NCI-H1048 (cell line): ENCODE measurements at regions not wholly inside any gene's neighbourhood (a gene's known extent, or its start where the extent isn't known, plus 50 kb on each side); places are given as distances from the start of the nearest gene placed in this dataset.

ENCODE experiments used
- DNase-seq: peaks from one replicate; lab custom pipeline; 2025; lab: John Stamatoyannopoulos, UW

GRCh38 chr9:79013715-79014610 is 557.8 kb upstream of the TLE4 start:
- no peak for DNase-seq

- DNase-seq = no peak
These were observed 556.7 kb upstream of the TLE4 start for GRCh38 chr9:79014929-79015699.

- DNase-seq = no peak
These were observed 555.8 kb upstream of the TLE4 start for GRCh38 chr9:79015951-79016350.

GRCh38 chr9:79020276-79020675 is 551.5 kb upstream of the TLE4 start:
- DNase-seq = no peak

GRCh38 chr9:79021084-79021483 is 550.7 kb upstream of the TLE4 start:
- no peak for DNase-seq

- DNase-seq = no peak
These were observed 548.6 kb upstream of the TLE4 start for GRCh38 chr9:79023134-79023580.

GRCh38 chr9:79026316-79026715 is 545.4 kb upstream of the TLE4 start:
- no peak for DNase-seq

- DNase-seq = no peak
These were observed 543.7 kb upstream of the TLE4 start for GRCh38 chr9:79028101-79028500.

- DNase-seq = no peak
These were observed 537.2 kb upstream of the TLE4 start for GRCh38 chr9:79034583-79034982.

- DNase-seq = no peak
These were observed 534.4 kb upstream of the TLE4 start for GRCh38 chr9:79037338-79037737.

- DNase-seq = no peak
These were observed 531.1 kb upstream of the TLE4 start for GRCh38 chr9:79040671-79041070.

- no peak for DNase-seq
These were observed 530.5 kb upstream of the TLE4 start for GRCh38 chr9:79041266-79041665.

GRCh38 chr9:79043916-79044315 is 527.8 kb upstream of the TLE4 start:
- no peak for DNase-seq

GRCh38 chr9:79046401-79046800 is 525.4 kb upstream of the TLE4 start:
- DNase-seq = no peak

GRCh38 chr9:79049371-79049770 is 522.4 kb upstream of the TLE4 start:
- no peak for DNase-seq

- DNase-seq = no peak
These were observed 518.2 kb upstream of the TLE4 start for GRCh38 chr9:79053598-79053997.

- DNase-seq = no peak
These were observed 517.3 kb upstream of the TLE4 start for GRCh38 chr9:79054500-79054899.

- DNase-seq = no peak
These were observed 515.7 kb upstream of the TLE4 start for GRCh38 chr9:79056041-79056440.

- no peak for DNase-seq
These were observed 514.2 kb upstream of the TLE4 start for GRCh38 chr9:79057576-79057975.

- DNase-seq = no peak
These were observed 511.0 kb upstream of the TLE4 start for GRCh38 chr9:79060766-79061165.

- DNase-seq = no peak
These were observed 509.8 kb upstream of the TLE4 start for GRCh38 chr9:79061752-79062616.

GRCh38 chr9:79073201-79073600 is 498.6 kb upstream of the TLE4 start:
- DNase-seq = no peak
